PC-9 (cell line): ENCODE measurements at regions not wholly inside any gene's neighbourhood (a gene's known extent, or its start where the extent isn't known, plus 50 kb on each side); places are given as distances from the start of the nearest gene placed in this dataset.

ENCODE experiments used
- BruUV-seq: library from RNA; stranded (reverse); fragments of 400-500 nt; replicated peaks from 2 replicates; lab custom pipeline; 2021; lab: Mats Ljungman, UMichigan
- CTCF ChIA-PET: fragments of 300-600 bp; sonication (Branson Sonifier 250); formaldehyde crosslinking; loops from one replicate; lab custom pipeline; 2022; ENCODE audit warnings: antibody characterized with exemption; lab: Charles Lee
- POLR2A ChIA-PET: fragments of 300-600 bp; sonication (Branson Sonifier 250); formaldehyde crosslinking; loops from one replicate; lab custom pipeline; 2022; ENCODE audit warnings: antibody characterized with exemption; ENCODE audit not compliant: unreplicated experiment; lab: Charles Lee
- DNase-seq, 2 experiments: peaks; one replicate each; pipeline versions ENCODE4 v3.0.0 to v3.0.0-alpha.2; 2015 to 2022; ENCODE audit warnings: mixed read lengths in 1 of 2
- H2AFZ ChIP-seq: fragments of 200-600 bp; sonication (generic); 2 replicates; pipeline ENCODE4 v1.8.1; 2017; ENCODE audit warnings: antibody characterized with exemption
- H3F3A ChIP-seq: fragments of 200-600 bp; sonication (generic); 2 replicates; pipeline ENCODE4 v1.8.1; 2017; ENCODE audit warnings: antibody characterized with exemption, mild to moderate bottlenecking, low read depth; ENCODE audit not compliant: insufficient read depth
- H3K27ac ChIP-seq: fragments of 200-600 bp; sonication (generic); 2 replicates; pipeline ENCODE4 v1.6.1; 2016; ENCODE audit warnings: mixed run types
- H3K27me3 ChIP-seq: fragments of 200-600 bp; sonication (generic); 2 replicates; pipeline ENCODE4 v1.6.1; 2016; ENCODE audit warnings: low read depth, mixed run types; ENCODE audit not compliant: insufficient read depth
- H3K36me3 ChIP-seq: fragments of 200-600 bp; sonication (generic); 2 replicates; pipeline ENCODE4 v1.6.1; 2016; ENCODE audit warnings: low read depth, mixed run types
- H3K4me1 ChIP-seq: fragments of 200-600 bp; sonication (generic); replicated peaks from 2 replicates; pipeline ENCODE4 v1.6.1; 2016; ENCODE audit warnings: mixed run types; ENCODE audit not compliant: insufficient read depth
- H3K4me2 ChIP-seq: fragments of 200-600 bp; sonication (generic); 2 replicates; pipeline ENCODE4 v1.6.1; 2017; ENCODE audit warnings: mixed run types
- H3K4me3 ChIP-seq: fragments of 200-600 bp; sonication (generic); 2 replicates; pipeline ENCODE4 v1.6.1; 2016; ENCODE audit warnings: mixed run types
- H3K79me2 ChIP-seq: fragments of 200-600 bp; sonication (generic); 2 replicates; pipeline ENCODE4 v1.6.1; 2017; ENCODE audit warnings: low read depth, mixed run types
- H3K9me2 ChIP-seq: fragments of 200-600 bp; sonication (generic); 2 replicates; pipeline ENCODE4 v1.8.1; 2017; ENCODE audit warnings: mild to moderate bottlenecking; ENCODE audit not compliant: insufficient read depth
- H3K9me3 ChIP-seq: fragments of 200-600 bp; sonication (generic); 2 replicates; pipeline ENCODE4 v1.8.1; 2016; ENCODE audit warnings: low read depth; ENCODE audit not compliant: insufficient read depth
- H4K20me1 ChIP-seq: fragments of 200-600 bp; sonication (generic); 2 replicates; pipeline ENCODE4 v1.8.1; 2017; ENCODE audit not compliant: insufficient read depth
- CTCF ChIP-seq: fragments of 200-600 bp; sonication (generic); conservative IDR thresholded peaks from 2 replicates; pipeline ENCODE4 v1.6.1; 2017; ENCODE audit warnings: mixed run types, antibody characterized with exemption, mild to moderate bottlenecking, moderate library complexity
- EZH2 ChIP-seq: fragments of 200-600 bp; sonication (generic); IDR thresholded peaks from 2 replicates; pipeline ENCODE4 v1.8.0; 2017; ENCODE audit warnings: antibody characterized with exemption, low read depth
- intact Hi-C: fragments of 100-400 bp; cut with micrococcal nuclease; formaldehyde crosslinking; loops from one replicate; pipeline ENCODE4 v1.10.0; 2022; ENCODE audit not compliant: unreplicated experiment

GRCh38 chr16:66146798-66147197 lies 219.7 kb upstream of the CDH5 start:
- TF ChIP-seq EZH2 (no peak), CTCF (no peak)
- CTCF ChIA-PET, result no interaction called here
- no peaks in the 10 kb centered on the region for H3K9me2 ChIP-seq
- H3K79me2 ChIP-seq, result no peaks in the 10 kb centered on the region
- DNase-seq, result no peak
- no TSS peak for BruUV-seq
- POLR2A ChIA-PET, result no interaction called here
- no peaks in the 10 kb centered on the region for H4K20me1 ChIP-seq
- intact Hi-C loops, result no loop called here
- H3K36me3 ChIP-seq, result no peaks in the 10 kb centered on the region
- no peaks in the 10 kb centered on the region for H3K4me1 ChIP-seq
- H3K27ac ChIP-seq, result no peak overlapping the region
- H3K4me2 ChIP-seq, result no peak overlapping the region
- H2AFZ ChIP-seq, result no peak overlapping the region
- H3K4me3 ChIP-seq, result no peak overlapping the region
- peaks cover 96% of the 10 kb centered on the region for H3K27me3 ChIP-seq
- H3F3A ChIP-seq, result no peaks in the 10 kb centered on the region
- no peaks in the 10 kb centered on the region for H3K9me3 ChIP-seq

GRCh38 chr16:66144641-66145040 lies 221.8 kb upstream of the CDH5 start:
- H3K27me3 ChIP-seq, result peaks cover 98% of the 10 kb centered on the region
- POLR2A ChIA-PET, result no interaction called here
- no peak for TF ChIP-seq EZH2
- no peak for TF ChIP-seq CTCF

GRCh38 chr16:66143415-66143814 lies 223.1 kb upstream of the CDH5 start:
- intact Hi-C loops, result no loop called here
- no peaks in the 10 kb centered on the region for H4K20me1 ChIP-seq
- ChIA-PET CTCF (no interaction called here), POLR2A (interaction anchor here (0.5 kb wide), 1 partner anchor 419 kb away, joined by 4 read pairs; no protein-coding TSS in a partner anchor)
- no peak overlapping the region for H3K4me2 ChIP-seq
- no peaks in the 10 kb centered on the region for H3K9me3 ChIP-seq
- no peaks in the 10 kb centered on the region for H3K9me2 ChIP-seq
- no peaks in the 10 kb centered on the region for H3K36me3 ChIP-seq
- no peak overlapping the region for H3K4me3 ChIP-seq
- H3K27ac ChIP-seq, result no peak overlapping the region
- TF ChIP-seq CTCF (no peak), EZH2 (no peak)
- no peak for DNase-seq
- H3K79me2 ChIP-seq, result no peaks in the 10 kb centered on the region
- H3K27me3 ChIP-seq, result peaks cover 99% of the 10 kb centered on the region
- no peaks in the 10 kb centered on the region for H3K4me1 ChIP-seq
- BruUV-seq, result no TSS peak
- no peak overlapping the region for H2AFZ ChIP-seq
- H3F3A ChIP-seq, result no peaks in the 10 kb centered on the region

More at GRCh38 chr16:66144641-66145040, 221.8 kb upstream of the CDH5 start:
- H3K4me3 ChIP-seq, result no peak overlapping the region
- H3K79me2 ChIP-seq, result no peaks in the 10 kb centered on the region
- H3F3A ChIP-seq, result no peaks in the 10 kb centered on the region
- H3K4me1 ChIP-seq, result no peaks in the 10 kb centered on the region
- no peaks in the 10 kb centered on the region for H3K9me2 ChIP-seq
- CTCF ChIA-PET, result no interaction called here
- H3K9me3 ChIP-seq, result no peaks in the 10 kb centered on the region
- no TSS peak for BruUV-seq
- intact Hi-C loops, result no loop called here
- H2AFZ ChIP-seq, result no peak overlapping the region
- DNase-seq, result no peak
- no peak overlapping the region for H3K27ac ChIP-seq
- H3K4me2 ChIP-seq, result no peak overlapping the region
- H3K36me3 ChIP-seq, result no peaks in the 10 kb centered on the region
- H4K20me1 ChIP-seq, result no peaks in the 10 kb centered on the region
